NCI-H2081 treated with DMSO at 0.1 percent for 48 hours (cell line): ENCODE measurements at regions not wholly inside any gene's neighbourhood (a gene's known extent, or its start where the extent isn't known, plus 50 kb on each side); places are given as distances from the start of the nearest gene placed in this dataset.

Source experiments
- DNase-seq: peaks from one replicate; lab custom pipeline; 2025; lab: John Stamatoyannopoulos, UW

DNA sequence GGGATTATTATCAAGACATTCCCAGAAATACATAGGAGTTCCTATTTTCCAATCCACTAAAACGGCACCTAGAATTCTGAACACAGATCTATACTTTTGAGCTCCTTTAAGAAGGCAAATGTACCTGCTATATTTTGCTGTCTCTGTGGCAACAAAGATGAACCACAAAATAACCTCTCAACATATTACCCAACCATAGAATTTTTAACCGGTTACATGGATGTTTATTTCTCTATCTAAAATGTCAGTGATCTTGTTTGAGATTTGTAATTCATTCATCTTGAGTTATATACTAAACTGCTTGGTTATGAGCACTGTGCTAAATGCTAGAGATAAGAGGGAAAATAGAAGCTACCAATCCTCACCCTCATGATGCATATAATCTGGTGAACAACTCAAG lies 117.5 kb upstream of the HMGCLL1 start:
- no peak for DNase-seq

- DNase-seq, result no peak
Measured at GRCh38 chr6:55696041-55696440, 117.0 kb upstream of the HMGCLL1 start.

GRCh38 chr6:55694759-55695158 lies 115.8 kb upstream of the HMGCLL1 start:
- no peak for DNase-seq

- no peak for DNase-seq
Measured at GRCh38 chr6:55694148-55694547, 115.2 kb upstream of the HMGCLL1 start.

DNA sequence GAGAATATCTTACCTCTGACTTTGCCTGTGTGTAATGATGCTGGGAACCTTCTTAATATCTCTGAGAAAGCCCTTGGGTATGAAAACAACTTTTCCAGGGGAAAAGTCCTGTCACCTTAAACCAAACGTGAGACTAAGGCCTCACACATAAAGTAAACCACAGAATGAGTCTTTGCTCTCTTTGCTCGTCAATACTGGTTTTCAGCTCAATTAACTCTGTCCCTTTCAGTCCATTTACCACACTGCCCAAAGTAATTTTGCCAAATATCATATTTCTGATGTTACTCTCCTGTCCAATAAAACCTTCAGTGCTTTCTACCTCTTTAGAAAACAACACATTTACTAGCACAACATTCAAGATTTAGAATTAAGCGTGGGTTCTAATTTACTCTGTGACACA lies 100.5 kb upstream of the HMGCLL1 start:
- no peak for DNase-seq

DNA sequence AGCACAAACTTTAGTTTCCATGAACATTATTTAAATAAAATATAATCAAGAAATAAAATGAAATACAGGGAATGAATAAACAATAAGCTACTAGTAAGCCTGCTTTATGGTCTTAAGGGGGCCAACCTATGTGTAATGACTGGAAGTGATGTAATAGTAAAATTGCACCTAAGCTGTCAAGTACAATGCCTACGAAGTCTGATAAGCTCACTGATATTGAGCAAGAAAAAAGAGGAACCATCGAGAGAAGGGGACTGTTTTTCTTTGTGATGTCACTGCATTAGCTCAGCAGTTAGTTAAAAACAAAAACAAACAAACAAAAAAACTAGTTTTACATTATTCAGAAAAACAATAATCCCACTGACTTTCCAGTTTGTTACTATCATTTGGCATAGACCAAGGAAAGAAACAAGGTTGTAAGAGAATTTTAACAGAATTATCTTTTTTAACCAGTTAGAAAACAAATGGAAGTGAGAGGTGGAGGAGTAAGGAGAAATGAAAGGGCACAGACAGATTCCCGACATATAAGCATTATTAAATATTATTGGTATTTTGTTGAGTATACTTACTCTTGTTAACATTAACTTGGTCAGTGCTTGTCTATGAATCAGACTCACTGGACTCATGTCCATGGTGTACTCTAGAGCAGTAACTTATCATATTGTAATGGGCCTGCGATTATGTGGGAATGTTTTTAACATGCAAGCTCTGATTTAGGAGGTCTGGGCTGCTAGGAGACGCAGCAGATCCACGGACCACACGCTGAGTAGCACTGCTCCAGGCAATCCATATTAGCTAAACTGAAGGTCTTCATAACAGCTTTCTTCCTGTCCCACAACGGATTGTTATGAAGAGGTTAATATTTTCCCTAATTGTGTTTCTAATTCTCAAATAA lies 99.6 kb upstream of the HMGCLL1 start:
- no peak for DNase-seq

DNA sequence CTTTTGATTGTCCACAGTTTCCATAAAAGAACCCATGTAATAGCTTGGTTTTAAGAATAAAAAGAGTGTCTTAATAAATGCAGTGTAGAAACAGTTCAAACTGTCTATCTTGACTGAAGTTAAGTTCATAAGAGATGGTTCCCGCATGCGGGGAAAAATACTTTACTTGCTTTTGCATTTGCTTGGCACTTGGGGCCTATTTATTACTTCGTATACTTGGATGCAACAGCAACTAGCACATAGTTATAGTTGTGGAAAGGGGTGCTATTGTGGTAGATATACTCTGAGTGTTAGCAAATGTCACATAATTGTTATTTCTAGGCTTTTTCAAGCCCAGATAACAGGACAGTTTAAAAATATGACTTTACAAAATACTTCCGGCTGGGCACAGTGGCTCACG lies 97.7 kb upstream of the HMGCLL1 start:
- no peak for DNase-seq

DNA sequence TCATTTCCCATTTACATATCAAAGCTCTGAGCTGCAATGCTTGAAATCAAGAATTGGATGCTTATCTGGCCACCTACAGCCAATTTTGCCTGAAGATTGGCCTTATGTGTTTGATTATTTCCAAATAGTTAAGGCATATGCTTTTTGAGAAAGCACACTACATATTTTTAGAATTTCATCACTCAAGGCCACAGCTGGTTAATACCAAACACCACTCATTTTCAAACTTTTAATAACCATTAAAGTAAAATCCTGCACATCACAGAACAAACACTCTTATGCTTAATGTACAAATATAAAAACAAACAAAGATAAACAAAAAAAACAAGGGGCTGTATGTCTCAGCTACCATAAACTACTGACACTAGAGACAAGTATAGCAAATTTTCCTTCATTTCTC lies 96.9 kb upstream of the HMGCLL1 start:
- DNase-seq, result no peak

GRCh38 chr6:55674672-55675071 lies 95.7 kb upstream of the HMGCLL1 start:
- DNase-seq, result no peak

- no peak for DNase-seq
Measured at GRCh38 chr6:55670850-55671413, 91.9 kb upstream of the HMGCLL1 start.

DNA sequence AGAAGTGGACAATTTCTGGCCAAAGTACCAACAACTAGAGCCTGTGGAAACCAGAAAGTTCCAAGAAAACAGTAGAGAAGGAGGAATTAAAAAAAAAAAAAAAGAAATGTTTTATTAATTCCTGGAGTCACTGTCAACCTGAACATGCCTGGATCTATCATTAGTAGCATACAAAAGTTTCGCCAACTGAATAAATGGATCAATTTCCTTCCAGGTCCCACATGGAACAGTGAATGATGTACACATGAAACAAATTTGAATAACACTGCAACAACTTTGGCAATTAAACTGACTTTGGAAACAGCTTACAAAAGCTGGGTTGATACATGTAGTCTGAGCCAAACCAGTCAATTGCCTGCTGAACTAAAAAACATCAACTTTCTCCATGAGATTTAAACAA lies 90.0 kb upstream of the HMGCLL1 start:
- DNase-seq, result no peak

DNA sequence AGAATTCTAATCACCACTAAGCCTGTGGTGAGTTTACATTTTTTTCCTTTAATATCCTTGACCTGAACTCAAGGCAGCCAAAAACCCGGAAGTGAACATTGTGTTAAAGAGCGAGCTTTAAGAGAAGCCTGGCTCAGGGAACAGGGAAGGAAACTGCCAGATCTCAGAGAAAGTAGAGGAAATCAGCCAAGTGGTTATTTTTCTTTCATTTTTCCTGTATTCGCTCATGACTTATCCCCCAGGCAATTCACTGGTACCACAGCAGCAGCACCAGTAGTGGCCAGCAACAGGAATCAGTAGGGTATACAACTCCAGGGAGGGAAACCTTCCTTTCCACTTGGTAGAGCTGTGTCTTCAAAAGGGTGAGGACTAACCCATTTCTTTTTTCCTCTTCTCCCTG lies 89.6 kb upstream of the HMGCLL1 start:
- no peak for DNase-seq

DNA sequence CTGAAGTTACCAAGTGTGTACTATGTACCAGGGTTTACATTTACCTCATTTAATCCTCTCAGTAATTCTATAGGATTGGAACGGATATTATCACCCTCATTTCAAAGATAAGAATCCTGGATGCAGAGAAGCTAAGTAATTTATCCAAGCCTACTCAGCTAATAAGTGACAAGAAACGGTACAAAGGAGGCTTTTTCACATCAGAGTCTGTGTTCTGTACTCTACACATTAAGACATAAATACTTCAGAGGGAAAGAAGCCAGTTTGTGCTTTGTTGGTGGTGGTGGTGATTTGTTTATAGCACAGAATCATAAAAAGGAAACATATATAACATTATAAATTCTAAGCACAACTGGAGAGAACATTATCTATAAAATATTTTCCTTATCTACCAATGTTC lies 88.3 kb upstream of the HMGCLL1 start:
- DNase-seq, result no peak

DNA sequence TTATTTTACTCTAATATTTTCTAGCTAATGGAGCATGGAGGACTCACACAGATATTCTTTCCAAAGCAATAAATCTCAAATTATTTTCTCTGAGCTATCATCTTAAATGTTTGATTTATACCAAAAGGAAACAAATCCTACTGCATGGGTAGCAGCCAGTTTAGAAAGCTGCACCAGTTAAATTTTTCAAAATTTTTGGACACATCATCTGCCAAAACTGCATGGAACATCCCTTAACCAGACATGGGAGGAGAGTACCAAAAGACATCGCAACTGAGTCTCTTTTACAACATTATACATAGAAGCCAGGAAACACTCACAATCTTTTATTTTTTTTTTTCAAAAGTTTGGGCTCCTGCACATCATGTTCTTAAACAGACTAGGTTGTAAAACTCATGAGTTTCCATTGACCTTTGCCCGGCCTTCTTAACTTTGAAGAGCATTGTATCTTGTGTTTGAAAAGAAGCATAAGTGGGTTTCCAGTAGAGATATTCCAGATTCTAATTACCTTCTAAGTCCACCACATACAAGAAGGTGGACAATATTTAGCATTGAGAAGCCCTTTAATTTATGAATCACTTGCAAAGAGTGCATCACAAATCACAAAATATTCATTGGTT lies 87.7 kb upstream of the HMGCLL1 start:
- DNase-seq, result no peak

GRCh38 chr6:55666037-55666436 lies 87.0 kb upstream of the HMGCLL1 start:
- no peak for DNase-seq

DNA sequence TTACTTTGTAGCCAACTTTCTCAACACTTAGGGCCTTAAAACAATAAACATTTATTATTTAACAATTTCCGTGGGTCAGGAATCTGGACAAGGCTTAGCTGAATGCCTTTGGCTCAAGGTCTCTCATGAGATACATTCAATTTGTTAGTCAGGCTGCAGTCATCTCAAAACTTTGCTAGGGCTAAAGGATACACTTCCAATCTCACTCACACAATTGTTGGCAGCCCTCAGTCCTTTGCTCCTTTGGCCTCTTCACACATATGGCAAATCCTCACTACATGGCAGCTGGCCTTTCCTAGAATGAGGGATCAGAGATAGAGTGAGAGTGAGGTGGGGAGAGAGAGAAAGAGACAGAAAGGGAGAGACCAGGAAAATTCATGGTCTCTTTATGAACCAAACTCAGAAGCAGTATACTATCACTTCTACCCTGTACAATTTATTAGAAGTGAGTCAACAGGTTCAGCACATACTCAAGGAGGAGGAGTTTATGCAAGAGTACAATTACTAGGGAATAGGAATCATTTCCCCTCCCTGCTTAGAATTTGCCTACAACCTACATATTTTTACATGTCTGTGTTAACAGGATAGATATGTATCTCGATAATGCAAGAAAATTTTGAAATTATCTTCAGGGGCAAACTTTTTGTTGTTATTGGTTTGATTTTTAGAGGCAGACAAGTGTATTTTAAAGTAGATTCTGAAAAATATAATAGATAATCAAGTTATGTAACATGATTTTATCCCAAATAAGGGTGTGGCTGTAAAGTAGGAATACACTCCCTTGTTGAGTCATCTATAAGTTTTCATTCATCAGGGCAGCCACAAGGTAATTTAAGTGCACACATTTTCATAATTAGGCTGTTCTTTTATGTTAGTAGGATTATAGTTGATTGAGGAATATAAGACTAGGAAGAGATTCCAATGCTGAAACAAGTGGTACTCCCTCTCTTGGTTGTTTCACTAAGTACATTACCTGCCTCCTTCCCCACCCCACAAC lies 85.9 kb upstream of the HMGCLL1 start:
- DNase-seq, result no peak

- DNase-seq, result no peak
Measured at GRCh38 chr6:55663914-55664313, 84.9 kb upstream of the HMGCLL1 start.

- no peak for DNase-seq
Measured at GRCh38 chr6:55659304-55659703, 80.3 kb upstream of the HMGCLL1 start.

DNA sequence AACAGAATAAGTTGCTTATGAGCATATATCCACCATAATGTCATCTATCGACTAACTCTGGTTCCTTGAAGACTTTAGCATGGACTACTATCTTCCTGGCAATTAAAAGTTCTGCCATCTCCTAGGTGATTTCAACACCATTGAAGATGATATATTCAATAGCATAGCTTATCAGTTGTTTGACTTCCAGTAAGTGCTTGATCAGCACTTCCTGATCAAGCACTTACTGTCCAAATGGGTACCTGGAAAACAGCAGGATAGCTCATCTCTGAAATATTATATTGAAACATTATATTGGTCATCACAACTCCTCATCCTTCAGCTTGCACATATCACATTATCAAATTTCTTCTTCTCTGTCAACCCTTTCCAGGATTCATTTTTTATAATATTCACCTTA lies 75.5 kb upstream of the HMGCLL1 start:
- no peak for DNase-seq

GRCh38 chr6:55652429-55652828 lies 73.4 kb upstream of the HMGCLL1 start:
- DNase-seq, result no peak

DNA sequence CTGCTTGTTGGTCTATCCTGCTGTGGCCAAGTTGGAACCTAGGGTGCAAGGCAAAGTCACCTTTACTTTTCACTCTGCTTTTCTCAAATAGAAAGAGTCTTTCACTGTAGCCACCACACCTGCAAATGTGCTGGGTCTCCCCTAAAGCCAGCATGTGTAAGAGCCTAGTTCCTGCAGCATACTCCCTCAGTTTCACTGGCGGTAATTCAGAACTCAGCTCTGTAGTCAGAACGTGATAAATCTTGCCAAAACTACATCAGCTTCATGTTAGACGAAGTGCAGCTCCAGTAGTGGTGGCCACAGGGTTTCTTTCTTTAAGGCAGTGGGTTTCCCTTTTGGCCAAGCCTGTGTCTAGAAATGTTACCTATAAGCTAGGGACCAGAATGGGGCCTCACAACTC lies 72.0 kb upstream of the HMGCLL1 start:
- no peak for DNase-seq

DNA sequence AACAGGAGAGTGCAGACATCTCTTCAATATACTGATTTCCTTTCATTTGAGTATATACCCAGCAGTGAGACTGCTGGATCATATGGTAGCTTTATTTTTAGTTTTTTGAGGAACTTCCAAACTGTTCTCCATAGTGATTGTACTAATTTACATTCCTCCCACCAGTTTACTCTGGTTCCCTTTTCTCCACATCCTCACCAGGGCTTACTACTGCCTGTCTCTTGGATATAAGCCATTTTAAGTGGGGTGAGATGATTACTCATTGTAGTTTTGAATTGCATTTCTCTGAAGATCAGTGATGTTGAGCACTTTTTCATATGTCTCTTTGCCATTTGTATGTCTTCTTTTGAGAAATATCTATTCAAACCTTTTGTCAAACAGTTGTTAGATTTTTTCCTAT lies 64.9 kb upstream of the HMGCLL1 start:
- no peak for DNase-seq
